OCI-LY7 (cell line): ENCODE measurements at regions not wholly inside any gene's neighbourhood (a gene's known extent, or its start where the extent isn't known, plus 50 kb on each side); places are given as distances from the start of the nearest gene placed in this dataset.

Experiments
- CTCF ChIP-seq: fragments of 200-600 bp; sonication (generic); conservative IDR thresholded peaks from 2 replicates; pipeline ENCODE4 v1.5.1; 2014; ENCODE audit warnings: mild to moderate bottlenecking, antibody characterized with exemption, low read length, moderate library complexity, mixed read lengths
- EZH2phosphoT487 ChIP-seq: fragments of 200-600 bp; sonication (generic); IDR thresholded peaks from 2 replicates; pipeline ENCODE4 v1.6.1; 2018; ENCODE audit warnings: low read depth, borderline replicate concordance, mild to moderate bottlenecking, mixed run types, antibody characterized with exemption, low read length, moderate library complexity, mixed read lengths

- TF ChIP-seq CTCF (no peak), EZH2phosphoT487 (no peak)
Measured at GRCh38 chr5:52725065-52725746, 62.5 kb upstream of the ITGA1 start.
